Neural cell (in vitro differentiated cells): ENCODE measurements at regions not wholly inside any gene's neighbourhood (a gene's known extent, or its start where the extent isn't known, plus 50 kb on each side); places are given as distances from the start of the nearest gene placed in this dataset.

Experiments used
- H2AFZ ChIP-seq: fragments of 200-600, 300-800 bp; sonication (generic), shearing (Covaris generic); 2 replicates; pipeline ENCODE4 v1.6.0; 2014; ENCODE audit warnings: low read depth, mild to moderate bottlenecking, antibody characterized with exemption, low read length, moderate library complexity
- H3F3A ChIP-seq: fragments of 200-600 bp; shearing (Covaris generic); 2 replicates; pipeline ENCODE4 v1.6.1; 2016; ENCODE audit warnings: mild to moderate bottlenecking, moderate library complexity, mixed read lengths, antibody characterized with exemption, low read length; ENCODE audit not compliant: insufficient read depth, poor library complexity, severe bottlenecking
- H3K27ac ChIP-seq: fragments of 200-600, 300-800 bp; sonication (generic), shearing (Covaris generic); 2 replicates; pipeline ENCODE4 v1.5.1; 2014; ENCODE audit warnings: mild to moderate bottlenecking, low read length, moderate library complexity
- H3K27me3 ChIP-seq: fragments of 300-800, 200-600 bp; sonication (generic), shearing (Covaris generic); 2 replicates; pipeline ENCODE4 v1.6.0; 2014; ENCODE audit warnings: mild to moderate bottlenecking, low read depth, low read length, moderate library complexity; ENCODE audit not compliant: insufficient read depth
- H3K36me3 ChIP-seq: fragments of 300-800, 200-600 bp; sonication (generic), shearing (Covaris generic); 2 replicates; pipeline ENCODE4 v1.5.1; 2014; ENCODE audit warnings: mild to moderate bottlenecking, antibody characterized with exemption, low read length, moderate library complexity; ENCODE audit not compliant: insufficient read depth
- H3K4me2 ChIP-seq: fragments of 300-800, 200-600 bp; sonication (generic), shearing (Covaris generic); 2 replicates; pipeline ENCODE4 v1.6.0; 2014; ENCODE audit warnings: mild to moderate bottlenecking, low read length
- H3K4me3 ChIP-seq: fragments of 300-800, 200-600 bp; sonication (generic), shearing (Covaris generic); 2 replicates; pipeline ENCODE4 v1.5.1; 2014; ENCODE audit warnings: mild to moderate bottlenecking, low read length, moderate library complexity
- H3K79me2 ChIP-seq: fragments of 200-600 bp; shearing (Covaris generic); replicated peaks from 2 replicates; pipeline ENCODE4 v1.6.0; 2014; ENCODE audit warnings: mild to moderate bottlenecking, low read length, moderate library complexity; ENCODE audit not compliant: insufficient read depth
- H3K9ac ChIP-seq: fragments of 300-800, 200-600 bp; sonication (generic), shearing (Covaris generic); 2 replicates; pipeline ENCODE4 v1.6.1; 2016; ENCODE audit warnings: mild to moderate bottlenecking, low read length, mixed read lengths
- H3K9me2 ChIP-seq: fragments of 200-600 bp; shearing (Covaris generic); 2 replicates; pipeline ENCODE4 v1.6.1; 2016; ENCODE audit warnings: mild to moderate bottlenecking, low read length, mixed read lengths; ENCODE audit not compliant: insufficient read depth
- H3K9me3 ChIP-seq: fragments of 200-600, 300-800 bp; sonication (generic), shearing (Covaris generic); 2 replicates; pipeline ENCODE4 v1.6.1; 2016; ENCODE audit warnings: mild to moderate bottlenecking, mixed run types, low read length, moderate library complexity, mixed read lengths
- H4K20me1 ChIP-seq: fragments of 200-600 bp; shearing (Covaris generic); 2 replicates; pipeline ENCODE4 v1.6.1; 2016; ENCODE audit warnings: mild to moderate bottlenecking, mixed run types; ENCODE audit not compliant: insufficient read depth
- EP300 ChIP-seq: fragments of 450-650 bp; conservative IDR thresholded peaks from 2 replicates; pipeline ENCODE4 v1.6.1; 2014; ENCODE audit warnings: antibody characterized with exemption, mild to moderate bottlenecking, moderate library complexity; ENCODE audit not compliant: poor library complexity, severe bottlenecking
- EZH2 ChIP-seq: fragments of 200-600, 300-800 bp; shearing (Covaris generic), sonication (generic); IDR thresholded peaks from 2 replicates; pipeline ENCODE4 v1.6.1; 2014; ENCODE audit warnings: antibody characterized with exemption, low read length, borderline replicate concordance, mild to moderate bottlenecking; ENCODE audit not compliant: insufficient read depth, poor library complexity, severe bottlenecking
- MXI1 ChIP-seq: fragments of 450-650 bp; conservative IDR thresholded peaks from 2 replicates; pipeline ENCODE4 v1.6.1; 2014; ENCODE audit warnings: antibody characterized with exemption, mild to moderate bottlenecking; ENCODE audit not compliant: poor library complexity, severe bottlenecking
- POLR2AphosphoS5 ChIP-seq: IDR thresholded peaks from 2 replicates; pipeline ENCODE4 v1.6.1; 2012
- RAD21 ChIP-seq: fragments of 450-650 bp; conservative IDR thresholded peaks from 2 replicates; pipeline ENCODE4 v1.6.1; 2014; ENCODE audit warnings: antibody characterized with exemption, mild to moderate bottlenecking, moderate library complexity
- SMC3 ChIP-seq: fragments of 450-650 bp; conservative IDR thresholded peaks from 2 replicates; pipeline ENCODE4 v1.6.1; 2014; ENCODE audit warnings: antibody characterized with exemption, mild to moderate bottlenecking, moderate library complexity; ENCODE audit not compliant: poor library complexity
- TAF1 ChIP-seq: IDR thresholded peaks from 2 replicates; pipeline ENCODE4 v1.6.1; 2012; ENCODE audit warnings: low read depth
- TF ChIP-seq, protein P1 (sequence below): fragments of 450-650 bp; IDR thresholded peaks from 2 replicates; pipeline ENCODE4 v1.5.1; 2014; ENCODE audit warnings: antibody characterized with exemption, mild to moderate bottlenecking, moderate library complexity; ENCODE audit not compliant: poor library complexity, severe bottlenecking
- TF ChIP-seq, protein P2 (sequence below): IDR thresholded peaks from 2 replicates; pipeline ENCODE4 v1.6.1; 2012; ENCODE audit warnings: borderline replicate concordance

DNA sequence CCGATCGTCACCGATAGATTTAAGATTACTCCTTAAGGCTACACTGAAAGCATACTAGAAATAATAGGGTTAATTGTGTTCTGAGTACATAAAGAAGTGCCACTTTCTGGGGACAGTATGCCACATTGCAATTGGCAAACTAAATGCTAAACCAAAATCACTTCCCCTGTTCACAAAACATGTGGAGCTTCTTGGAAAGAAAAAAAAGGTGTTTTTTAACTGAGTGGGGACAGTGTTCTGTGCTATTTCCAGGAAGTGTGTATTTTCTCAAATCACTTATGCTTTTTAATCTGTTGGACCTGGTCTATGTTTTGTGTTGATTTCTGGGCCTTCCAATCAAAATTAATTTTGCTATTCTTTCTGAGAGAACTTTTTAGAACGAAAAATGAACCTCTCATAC lies 149.3 kb upstream of the MPDZ start:
- no peak overlapping the region for H3K27ac ChIP-seq
- no peak overlapping the region for H3K4me3 ChIP-seq

DNA sequence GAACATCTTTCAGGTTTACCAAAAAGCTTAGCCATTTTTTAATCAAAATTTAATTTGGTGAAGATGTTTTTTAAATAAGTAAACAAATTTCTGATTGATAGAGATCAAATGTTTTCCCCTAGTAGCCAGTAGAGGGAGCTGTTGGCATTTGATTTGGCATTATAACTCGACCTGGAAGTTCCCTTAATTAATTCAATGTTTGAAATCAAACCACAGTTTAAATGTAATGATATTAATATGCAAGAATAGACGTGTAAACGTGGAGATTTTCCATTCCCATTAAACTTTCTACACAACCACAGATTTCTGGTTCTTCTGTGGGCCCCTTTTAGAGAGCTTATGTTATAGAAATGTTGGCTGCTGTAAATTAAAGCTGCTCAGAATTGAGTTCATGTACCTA lies 148.1 kb upstream of the MPDZ start:
- Histone ChIP-seq H3K79me2 (no peaks in the 10 kb centered on the region), H3K4me2 (no peak overlapping the region), H3K27ac (no peak overlapping the region), H3K4me3 (no peak overlapping the region), H4K20me1 (no peaks in the 10 kb centered on the region), H3K27me3 (peaks cover 3% of the 10 kb centered on the region), H3K9me2 (no peaks in the 10 kb centered on the region), H3K9ac (no peak overlapping the region), H3K9me3 (no peaks in the 10 kb centered on the region), H3F3A (no peaks in the 10 kb centered on the region), H2AFZ (no peak overlapping the region), H3K36me3 (no peaks in the 10 kb centered on the region)
- TF ChIP-seq, protein P1, sequence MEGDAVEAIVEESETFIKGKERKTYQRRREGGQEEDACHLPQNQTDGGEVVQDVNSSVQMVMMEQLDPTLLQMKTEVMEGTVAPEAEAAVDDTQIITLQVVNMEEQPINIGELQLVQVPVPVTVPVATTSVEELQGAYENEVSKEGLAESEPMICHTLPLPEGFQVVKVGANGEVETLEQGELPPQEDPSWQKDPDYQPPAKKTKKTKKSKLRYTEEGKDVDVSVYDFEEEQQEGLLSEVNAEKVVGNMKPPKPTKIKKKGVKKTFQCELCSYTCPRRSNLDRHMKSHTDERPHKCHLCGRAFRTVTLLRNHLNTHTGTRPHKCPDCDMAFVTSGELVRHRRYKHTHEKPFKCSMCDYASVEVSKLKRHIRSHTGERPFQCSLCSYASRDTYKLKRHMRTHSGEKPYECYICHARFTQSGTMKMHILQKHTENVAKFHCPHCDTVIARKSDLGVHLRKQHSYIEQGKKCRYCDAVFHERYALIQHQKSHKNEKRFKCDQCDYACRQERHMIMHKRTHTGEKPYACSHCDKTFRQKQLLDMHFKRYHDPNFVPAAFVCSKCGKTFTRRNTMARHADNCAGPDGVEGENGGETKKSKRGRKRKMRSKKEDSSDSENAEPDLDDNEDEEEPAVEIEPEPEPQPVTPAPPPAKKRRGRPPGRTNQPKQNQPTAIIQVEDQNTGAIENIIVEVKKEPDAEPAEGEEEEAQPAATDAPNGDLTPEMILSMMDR, result peak; percentile 90
- TF ChIP-seq RAD21 (peak; percentile 94), EP300 (no peak), EZH2 (no peak), POLR2AphosphoS5 (no peak), TAF1 (no peak), SMC3 (peak; percentile 94), MXI1 (no peak)
- TF ChIP-seq, protein P2, sequence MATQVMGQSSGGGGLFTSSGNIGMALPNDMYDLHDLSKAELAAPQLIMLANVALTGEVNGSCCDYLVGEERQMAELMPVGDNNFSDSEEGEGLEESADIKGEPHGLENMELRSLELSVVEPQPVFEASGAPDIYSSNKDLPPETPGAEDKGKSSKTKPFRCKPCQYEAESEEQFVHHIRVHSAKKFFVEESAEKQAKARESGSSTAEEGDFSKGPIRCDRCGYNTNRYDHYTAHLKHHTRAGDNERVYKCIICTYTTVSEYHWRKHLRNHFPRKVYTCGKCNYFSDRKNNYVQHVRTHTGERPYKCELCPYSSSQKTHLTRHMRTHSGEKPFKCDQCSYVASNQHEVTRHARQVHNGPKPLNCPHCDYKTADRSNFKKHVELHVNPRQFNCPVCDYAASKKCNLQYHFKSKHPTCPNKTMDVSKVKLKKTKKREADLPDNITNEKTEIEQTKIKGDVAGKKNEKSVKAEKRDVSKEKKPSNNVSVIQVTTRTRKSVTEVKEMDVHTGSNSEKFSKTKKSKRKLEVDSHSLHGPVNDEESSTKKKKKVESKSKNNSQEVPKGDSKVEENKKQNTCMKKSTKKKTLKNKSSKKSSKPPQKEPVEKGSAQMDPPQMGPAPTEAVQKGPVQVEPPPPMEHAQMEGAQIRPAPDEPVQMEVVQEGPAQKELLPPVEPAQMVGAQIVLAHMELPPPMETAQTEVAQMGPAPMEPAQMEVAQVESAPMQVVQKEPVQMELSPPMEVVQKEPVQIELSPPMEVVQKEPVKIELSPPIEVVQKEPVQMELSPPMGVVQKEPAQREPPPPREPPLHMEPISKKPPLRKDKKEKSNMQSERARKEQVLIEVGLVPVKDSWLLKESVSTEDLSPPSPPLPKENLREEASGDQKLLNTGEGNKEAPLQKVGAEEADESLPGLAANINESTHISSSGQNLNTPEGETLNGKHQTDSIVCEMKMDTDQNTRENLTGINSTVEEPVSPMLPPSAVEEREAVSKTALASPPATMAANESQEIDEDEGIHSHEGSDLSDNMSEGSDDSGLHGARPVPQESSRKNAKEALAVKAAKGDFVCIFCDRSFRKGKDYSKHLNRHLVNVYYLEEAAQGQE, result no peak

More for the DNA sequence above, 149.3 kb upstream of the MPDZ start:
- Histone ChIP-seq H3K27me3 (peaks cover 3% of the 10 kb centered on the region), H3K79me2 (no peaks in the 10 kb centered on the region), H3F3A (no peaks in the 10 kb centered on the region), H3K9me3 (no peaks in the 10 kb centered on the region), H4K20me1 (no peaks in the 10 kb centered on the region), H2AFZ (no peak overlapping the region), H3K4me2 (no peak overlapping the region), H3K9me2 (no peaks in the 10 kb centered on the region), H3K9ac (no peak overlapping the region), H3K36me3 (no peaks in the 10 kb centered on the region)
- TF ChIP-seq SMC3 (no peak), POLR2AphosphoS5 (no peak)

DNA sequence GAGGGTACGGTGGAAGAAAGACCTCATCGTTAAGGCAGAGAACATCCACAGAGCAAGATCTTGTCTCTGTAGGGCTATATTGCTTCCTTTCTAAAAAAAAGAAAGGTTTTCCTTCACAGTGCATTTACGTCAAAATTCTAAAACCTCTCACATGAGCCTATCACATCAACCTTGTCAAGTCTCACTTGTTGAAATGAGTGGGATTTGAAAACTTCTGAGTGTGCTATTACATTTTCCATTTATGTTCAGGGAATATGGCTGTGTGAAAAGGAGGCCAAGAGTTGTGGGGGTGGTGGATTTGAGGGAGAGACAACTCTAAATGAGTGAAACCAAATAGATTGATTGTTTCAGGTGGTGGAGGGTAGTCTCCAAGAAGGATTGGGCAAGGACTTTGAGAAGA lies 147.1 kb upstream of the MPDZ start:
- no peaks in the 10 kb centered on the region for H3K79me2 ChIP-seq
- H3K9ac ChIP-seq, result no peak overlapping the region
- TF ChIP-seq MXI1 (no peak), SMC3 (no peak), TAF1 (no peak), RAD21 (no peak), EZH2 (no peak), POLR2AphosphoS5 (no peak), EP300 (no peak)
- TF ChIP-seq, protein P2, result no peak
- TF ChIP-seq, protein P1, result no peak
- no peaks in the 10 kb centered on the region for H4K20me1 ChIP-seq
- H3K9me3 ChIP-seq, result no peaks in the 10 kb centered on the region
- no peak overlapping the region for H2AFZ ChIP-seq
- H3K36me3 ChIP-seq, result no peaks in the 10 kb centered on the region
- H3K27me3 ChIP-seq, result peaks cover 3% of the 10 kb centered on the region
- no peaks in the 10 kb centered on the region for H3K9me2 ChIP-seq
- H3K27ac ChIP-seq, result no peak overlapping the region
- no peaks in the 10 kb centered on the region for H3F3A ChIP-seq
- no peak overlapping the region for H3K4me3 ChIP-seq
- no peak overlapping the region for H3K4me2 ChIP-seq
